GM12891 (cell line): ENCODE measurements at regions not wholly inside any gene's neighbourhood (a gene's known extent, or its start where the extent isn't known, plus 50 kb on each side); places are given as distances from the start of the nearest gene placed in this dataset.
"Not testable (repeated sequence)": the region's sequence is repeated elsewhere in the genome, so short reads cannot be mapped to it uniquely, and the experiment has no call there.

Experiments used
- DNase-seq: peaks from one replicate; pipeline ENCODE4 v3.0.0; 2011; ENCODE audit warnings: low spot score; ENCODE audit not compliant: insufficient read length
- FAIRE-seq: peaks from 2 replicates; lab custom pipeline; 2011; peaks lifted over from hg19 to GRCh38; lab: Jason Lieb, UNC
- PAX5 ChIP-seq: IDR thresholded peaks from 2 replicates; pipeline ENCODE4 v1.6.1; 2011; ENCODE audit warnings: low read length, moderate library complexity, mild to moderate bottlenecking; ENCODE audit not compliant: insufficient read depth, severe bottlenecking
- POLR2A ChIP-seq: IDR thresholded peaks from 2 replicates; pipeline ENCODE4 v1.6.1; 2011; ENCODE audit warnings: low read depth, low read length, control low read depth
- POLR2AphosphoS5 ChIP-seq: IDR thresholded peaks from 2 replicates; pipeline ENCODE4 v1.6.1; 2011; ENCODE audit warnings: low read depth, low read length, control low read depth
- POU2F2 ChIP-seq: IDR thresholded peaks from 2 replicates; pipeline ENCODE4 v1.6.1; 2011; ENCODE audit warnings: low read depth, mild to moderate bottlenecking, control low read depth, low read length, moderate library complexity
- SPI1 ChIP-seq: IDR thresholded peaks from 2 replicates; pipeline ENCODE4 v1.6.1; 2011; ENCODE audit warnings: low read depth, low read length, control low read depth
- TAF1 ChIP-seq: IDR thresholded peaks from 2 replicates; pipeline ENCODE4 v1.6.1; 2011; ENCODE audit warnings: low read depth, low read length, control low read depth

- no peak for FAIRE-seq
- TF ChIP-seq PAX5: no peak
- no peak for TF ChIP-seq POLR2A
- no peak for TF ChIP-seq POLR2AphosphoS5
- no peak for TF ChIP-seq SPI1
- no peak for TF ChIP-seq POU2F2
- no peak for TF ChIP-seq TAF1
- no peak for DNase-seq
Measured at GRCh38 chr1:95534985-95535384, 301.0 kb downstream of the RWDD3 start.

GRCh38 chr1:95535614-95536013 lies 301.6 kb downstream of the RWDD3 start:
- DNase-seq (no peak), FAIRE-seq (no peak)
- TF ChIP-seq PAX5: no peak
- TF ChIP-seq SPI1: no peak
- no peak for TF ChIP-seq POU2F2
- no peak for TF ChIP-seq TAF1
- TF ChIP-seq POLR2A: no peak

GRCh38 chr1:95536501-95536900 lies 302.5 kb downstream of the RWDD3 start:
- DNase-seq (no peak), FAIRE-seq (no peak)
- TF ChIP-seq PAX5: no peak
- no peak for TF ChIP-seq SPI1
- TF ChIP-seq POLR2A: no peak
- TF ChIP-seq TAF1: no peak
- TF ChIP-seq POU2F2: no peak
- TF ChIP-seq POLR2AphosphoS5: no peak

DNA sequence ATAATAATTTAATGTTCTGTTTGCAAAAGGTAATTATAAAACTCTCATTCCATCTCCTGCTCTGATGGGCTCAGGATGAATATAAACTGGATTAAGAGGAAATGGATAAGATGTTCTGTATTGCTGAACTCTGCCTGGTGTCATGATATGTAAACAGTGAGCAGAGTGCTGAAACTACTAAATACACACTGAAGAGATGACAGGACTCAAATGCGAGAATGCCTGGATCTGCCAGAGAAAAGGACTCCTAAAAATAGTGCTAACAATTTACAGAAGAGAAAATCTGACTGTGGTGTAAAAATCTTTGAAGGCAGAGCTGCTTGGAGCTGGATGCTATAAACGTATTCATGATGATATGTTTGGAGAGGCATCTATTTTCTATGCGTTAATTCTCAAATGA lies 303.2 kb downstream of the RWDD3 start:
- no peak for DNase-seq
- FAIRE-seq: no peak
- TF ChIP-seq PAX5 (no peak), SPI1 (no peak), POLR2AphosphoS5 (no peak), POU2F2 (no peak), POLR2A (no peak), TAF1 (no peak)

GRCh38 chr1:95538242-95538641 lies 304.2 kb downstream of the RWDD3 start:
- FAIRE-seq, DNase-seq: not testable (repeated sequence)

- DNase-seq (no peak), FAIRE-seq (no peak)
- no peak for TF ChIP-seq TAF1
- no peak for TF ChIP-seq POU2F2
- no peak for TF ChIP-seq POLR2A
- TF ChIP-seq PAX5: no peak
- no peak for TF ChIP-seq POLR2AphosphoS5
- TF ChIP-seq SPI1: no peak
Measured at GRCh38 chr1:95542936-95543335, 308.9 kb downstream of the RWDD3 start.

DNA sequence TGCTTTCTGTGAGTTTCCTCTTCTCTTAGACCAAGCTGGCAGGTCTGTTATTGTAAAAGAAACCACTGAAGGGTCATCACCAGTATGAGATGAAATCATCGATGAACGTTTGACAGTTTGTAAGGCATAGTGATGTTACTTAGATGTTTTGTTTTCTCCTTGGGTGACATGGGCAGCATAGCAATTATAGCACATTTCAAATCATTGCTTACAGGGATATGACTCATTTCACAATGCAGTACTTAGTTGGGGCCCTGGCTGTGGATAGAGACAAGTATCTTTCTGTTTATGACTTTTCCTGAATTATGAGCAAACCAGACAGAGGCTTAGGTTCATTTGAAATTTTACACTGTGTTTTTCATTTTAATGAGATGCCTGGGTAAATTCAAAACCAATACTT lies 313.0 kb downstream of the RWDD3 start:
- TF ChIP-seq PAX5: no peak
- no peak for TF ChIP-seq SPI1
- TF ChIP-seq POU2F2: no peak
- no peak for TF ChIP-seq POLR2AphosphoS5
- TF ChIP-seq TAF1: no peak
- TF ChIP-seq POLR2A: no peak
- FAIRE-seq (no peak), DNase-seq (no peak)

DNA sequence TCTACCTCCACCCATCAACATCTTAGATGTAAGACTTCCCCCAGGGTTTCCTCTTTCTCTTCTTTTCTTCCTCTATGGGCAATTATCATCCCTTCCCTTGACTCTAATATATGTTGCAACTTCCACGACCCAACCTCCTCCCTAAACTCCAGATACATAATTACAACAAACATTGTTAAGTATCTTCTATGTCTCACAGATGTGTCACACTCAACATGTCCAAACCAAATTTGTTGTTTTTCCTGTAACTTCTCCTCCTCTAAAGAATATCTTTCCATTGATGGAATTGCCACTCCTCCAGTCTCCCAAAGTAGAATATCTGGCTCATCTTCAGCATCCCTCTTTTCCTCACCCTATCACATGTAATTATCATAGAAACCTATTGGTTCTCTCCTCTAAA lies 314.2 kb downstream of the RWDD3 start:
- no peak for TF ChIP-seq POLR2AphosphoS5
- TF ChIP-seq SPI1: no peak
- TF ChIP-seq PAX5: no peak
- TF ChIP-seq POU2F2: no peak
- TF ChIP-seq TAF1: no peak
- TF ChIP-seq POLR2A: no peak
- DNase-seq: no peak
- FAIRE-seq: no peak

DNA sequence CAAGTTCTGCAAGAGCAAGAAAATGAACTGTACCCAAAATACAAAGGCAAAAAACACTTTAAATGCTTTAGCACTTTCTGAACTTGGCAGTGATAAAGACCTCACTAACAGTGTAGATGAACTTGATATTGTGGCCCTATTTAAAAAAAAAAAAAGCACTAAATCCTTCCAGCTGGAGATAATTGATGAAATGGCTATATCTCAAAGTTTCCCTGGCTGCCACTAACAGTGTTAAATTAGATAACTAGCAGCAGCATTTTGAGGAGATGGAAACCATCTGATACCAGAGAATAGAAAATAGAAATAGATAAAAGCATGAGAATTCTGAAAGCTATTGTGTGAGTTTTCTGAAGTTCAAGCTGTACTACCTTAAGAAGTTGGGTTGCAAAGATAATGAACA lies 317.2 kb downstream of the RWDD3 start:
- TF ChIP-seq POLR2AphosphoS5: no peak
- TF ChIP-seq SPI1: no peak
- TF ChIP-seq TAF1: no peak
- TF ChIP-seq PAX5: no peak
- no peak for TF ChIP-seq POU2F2
- no peak for TF ChIP-seq POLR2A
- DNase-seq (no peak), FAIRE-seq (no peak)

DNA sequence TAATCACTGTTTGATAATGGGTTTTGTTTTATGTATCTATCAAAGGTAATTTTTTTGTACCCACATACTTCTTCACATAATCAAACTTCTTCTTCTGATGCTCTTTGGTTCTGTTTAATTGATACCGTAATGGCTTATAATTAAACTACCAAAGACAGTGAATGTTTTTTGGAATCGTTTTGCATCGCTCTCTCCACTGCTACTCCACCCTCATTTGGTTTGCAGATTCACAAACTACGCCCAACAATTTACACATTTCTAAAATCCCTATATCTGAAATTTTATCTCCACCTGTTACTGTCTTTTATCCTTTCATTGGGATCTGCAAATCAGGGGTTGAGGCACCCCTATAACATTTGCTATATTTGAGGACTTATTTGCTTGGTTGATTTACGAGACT lies 319.6 kb downstream of the RWDD3 start:
- DNase-seq (no peak), FAIRE-seq (no peak)
- TF ChIP-seq POU2F2 (no peak), POLR2AphosphoS5 (no peak), SPI1 (no peak)

- TF ChIP-seq POLR2A (no peak), TAF1 (no peak), POLR2AphosphoS5 (no peak), POU2F2 (no peak), SPI1 (no peak), PAX5 (no peak)
- DNase-seq (no peak), FAIRE-seq (no peak)
Measured at GRCh38 chr1:95554408-95554807, 320.4 kb downstream of the RWDD3 start.
